ENCODE measurements at regions not wholly inside any gene's neighbourhood (a gene's known extent, or its start where the extent isn't known, plus 50 kb on each side); places are given as distances from the start of the nearest gene placed in this dataset.

- TF ChIP-seq CTCF (IDR thresholded peaks at IDR 0.05; ENCODE audit: poor library complexity) (no peak), EZH2 (IDR thresholded peaks at IDR 0.05; ENCODE audit: borderline replicate concordance) (no peak)
Observed at GRCh38 chr7:118000480-118001202, 127.4 kb upstream of the CTTNBP2 start.
